Activated naive CD8-positive, alpha-beta T cell (primary cell): ENCODE measurements at regions not wholly inside any gene's neighbourhood (a gene's known extent, or its start where the extent isn't known, plus 50 kb on each side); places are given as distances from the start of the nearest gene placed in this dataset.

Source experiments
- H3K27ac Mint-ChIP-seq: one replicate; pipeline ENCODE4 v1.8.0; 2021; ENCODE audit warnings: mixed read lengths
- H3K27me3 Mint-ChIP-seq: one replicate; pipeline ENCODE4 v1.8.0; 2021; ENCODE audit warnings: mixed read lengths
- H3K36me3 Mint-ChIP-seq: one replicate; pipeline ENCODE4 v1.8.0; 2021; ENCODE audit warnings: mixed read lengths
- H3K4me1 Mint-ChIP-seq: one replicate; pipeline ENCODE4 v1.8.0; 2021; ENCODE audit warnings: low read depth, mixed read lengths
- H3K4me3 Mint-ChIP-seq: one replicate; pipeline ENCODE4 v1.8.0; 2021; ENCODE audit warnings: mild to moderate bottlenecking, mixed read lengths
- H3K9me3 Mint-ChIP-seq: one replicate; pipeline ENCODE4 v1.8.0; 2021; ENCODE audit warnings: low read depth, mixed read lengths

- Mint-ChIP-seq H3K4me3 (no peak overlapping the region), H3K4me1 (peaks cover 21% of the 10 kb centered on the region), H3K36me3 (no peaks in the 10 kb centered on the region), H3K9me3 (no peaks in the 10 kb centered on the region), H3K27me3 (no peaks in the 10 kb centered on the region), H3K27ac (no peak overlapping the region)
Observed at GRCh38 chr21:15423676-15424445, 305.9 kb upstream of the USP25 start.

GRCh38 chr21:15425049-15425448, 304.7 kb upstream of the USP25 start:
- Mint-ChIP-seq H3K4me3 (no peak overlapping the region), H3K9me3 (no peaks in the 10 kb centered on the region), H3K27ac (no peak overlapping the region), H3K27me3 (no peaks in the 10 kb centered on the region), H3K36me3 (no peaks in the 10 kb centered on the region), H3K4me1 (peaks cover 21% of the 10 kb centered on the region)

- Mint-ChIP-seq H3K36me3 (no peaks in the 10 kb centered on the region), H3K27ac (no peak overlapping the region), H3K9me3 (no peaks in the 10 kb centered on the region), H3K4me3 (no peak overlapping the region), H3K27me3 (no peaks in the 10 kb centered on the region), H3K4me1 (peaks cover 7% of the 10 kb centered on the region)
Observed at GRCh38 chr21:15430023-15430422, 299.8 kb upstream of the USP25 start.

GRCh38 chr21:15430577-15430976, 299.2 kb upstream of the USP25 start:
- Mint-ChIP-seq H3K4me3 (no peak overlapping the region), H3K36me3 (no peaks in the 10 kb centered on the region), H3K4me1 (peaks cover 2% of the 10 kb centered on the region), H3K27ac (no peak overlapping the region), H3K27me3 (no peaks in the 10 kb centered on the region), H3K9me3 (no peaks in the 10 kb centered on the region)

- Mint-ChIP-seq H3K27ac (no peak overlapping the region), H3K4me3 (no peak overlapping the region), H3K36me3 (no peaks in the 10 kb centered on the region), H3K27me3 (no peaks in the 10 kb centered on the region), H3K9me3 (no peaks in the 10 kb centered on the region), H3K4me1 (no peaks in the 10 kb centered on the region)
Observed at GRCh38 chr21:15431053-15431452, 298.7 kb upstream of the USP25 start.

DNA sequence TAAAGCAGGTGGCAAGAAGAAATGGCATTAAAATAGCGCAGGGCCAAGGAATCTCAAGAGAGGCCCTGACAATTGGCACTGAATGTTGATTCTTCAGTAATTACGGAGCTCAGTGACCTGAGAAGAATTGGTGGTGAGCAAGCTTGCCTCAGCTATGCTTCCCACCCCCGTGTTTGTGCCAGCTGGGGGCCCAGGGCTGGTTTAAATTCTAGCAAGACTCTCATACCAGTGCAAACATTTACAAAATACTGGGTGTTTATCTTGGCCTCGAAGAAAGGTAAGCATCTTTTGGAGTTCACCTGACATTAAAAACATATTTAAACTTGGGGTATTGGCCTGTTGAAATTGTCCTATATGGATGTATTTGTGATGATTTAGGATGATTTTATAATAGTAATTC, 296.7 kb upstream of the USP25 start:
- no peaks in the 10 kb centered on the region for H3K27me3 Mint-ChIP-seq
- H3K36me3 Mint-ChIP-seq, result no peaks in the 10 kb centered on the region
- peaks cover 2% of the 10 kb centered on the region for H3K4me1 Mint-ChIP-seq
- no peak overlapping the region for H3K4me3 Mint-ChIP-seq
- no peaks in the 10 kb centered on the region for H3K9me3 Mint-ChIP-seq
- no peak overlapping the region for H3K27ac Mint-ChIP-seq

DNA sequence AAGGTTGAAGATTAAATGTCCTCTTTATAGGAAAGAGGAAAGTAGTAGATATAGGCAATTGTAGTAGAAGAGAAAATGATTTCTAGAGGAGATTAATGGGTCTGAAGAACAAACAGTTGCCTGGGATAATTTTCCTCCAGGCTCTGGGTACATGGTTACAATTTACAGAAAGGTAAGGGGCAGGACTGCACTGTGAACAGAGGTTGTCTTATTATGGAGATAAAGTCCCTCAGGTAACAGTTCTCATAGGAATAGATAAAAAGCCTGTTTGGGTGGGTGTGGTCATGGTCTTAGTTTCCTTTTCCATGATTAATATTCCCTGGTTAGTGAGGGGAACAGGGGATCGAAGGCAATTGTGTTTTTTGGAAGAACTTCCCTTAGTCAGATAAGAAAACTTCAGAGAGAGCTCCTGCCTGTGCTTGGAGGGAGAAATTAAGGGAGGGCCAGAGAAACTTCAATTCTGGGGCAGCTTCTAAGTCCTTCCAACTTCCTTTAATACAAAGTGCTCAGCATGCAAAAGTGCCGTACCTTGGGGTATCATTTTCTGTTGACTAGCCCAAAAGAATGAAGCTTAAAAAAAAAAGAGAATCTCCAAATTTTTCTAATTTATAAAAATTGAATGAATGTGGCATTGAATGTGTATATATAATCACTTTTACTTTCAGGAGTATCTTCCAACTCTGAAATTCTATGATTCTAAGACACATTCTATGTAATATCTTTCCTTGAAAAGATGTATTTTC, 295.4 kb upstream of the USP25 start:
- Mint-ChIP-seq H3K27ac (no peak overlapping the region), H3K4me3 (no peak overlapping the region), H3K4me1 (peaks cover 5% of the 10 kb centered on the region), H3K27me3 (no peaks in the 10 kb centered on the region), H3K9me3 (no peaks in the 10 kb centered on the region), H3K36me3 (no peaks in the 10 kb centered on the region)

GRCh38 chr21:15436031-15436430, 293.8 kb upstream of the USP25 start:
- Mint-ChIP-seq H3K27ac (no peak overlapping the region), H3K36me3 (no peaks in the 10 kb centered on the region), H3K9me3 (no peaks in the 10 kb centered on the region), H3K4me1 (peaks cover 8% of the 10 kb centered on the region), H3K27me3 (no peaks in the 10 kb centered on the region), H3K4me3 (no peak overlapping the region)

DNA sequence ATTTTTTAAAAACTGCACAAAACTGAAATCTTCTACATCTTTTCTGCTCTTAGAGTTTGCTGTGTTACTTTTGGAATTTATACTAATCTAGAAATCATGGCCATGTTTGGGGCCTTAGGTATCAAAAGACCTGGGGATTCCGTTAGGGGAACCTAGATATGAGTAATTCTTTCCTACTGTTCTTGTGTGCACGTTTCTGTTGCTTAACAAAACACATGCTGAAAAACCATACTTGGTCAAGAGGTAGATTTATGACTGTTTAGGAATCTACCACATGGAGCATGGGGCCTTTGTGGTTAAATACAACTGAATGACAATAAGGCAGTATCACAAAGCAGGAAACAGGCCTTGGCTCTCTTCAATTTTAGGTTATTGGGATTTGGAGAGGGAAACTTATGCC, 291.9 kb upstream of the USP25 start:
- no peaks in the 10 kb centered on the region for H3K27me3 Mint-ChIP-seq
- no peak overlapping the region for H3K27ac Mint-ChIP-seq
- H3K9me3 Mint-ChIP-seq, result no peaks in the 10 kb centered on the region
- no peak overlapping the region for H3K4me3 Mint-ChIP-seq
- H3K4me1 Mint-ChIP-seq, result peaks cover 9% of the 10 kb centered on the region
- no peaks in the 10 kb centered on the region for H3K36me3 Mint-ChIP-seq

DNA sequence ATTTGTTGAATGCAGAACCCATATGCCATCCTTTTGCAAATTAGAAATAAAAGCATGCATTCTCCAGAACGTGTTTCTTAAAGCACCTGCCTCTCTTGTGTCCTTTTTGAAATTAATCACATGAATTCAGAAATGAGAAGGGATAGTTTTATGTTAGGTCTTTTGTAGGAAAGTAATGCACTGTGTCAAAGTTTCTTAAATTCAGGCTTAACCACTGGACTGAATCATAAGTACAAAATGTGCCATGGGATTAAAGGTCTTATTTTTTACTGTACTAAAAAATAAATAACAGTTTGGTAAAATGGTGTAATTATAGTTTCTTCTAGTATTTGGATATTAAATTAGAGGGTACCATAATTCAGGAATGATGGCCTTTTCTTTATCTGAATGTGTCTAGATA, 290.1 kb upstream of the USP25 start:
- H3K27me3 Mint-ChIP-seq, result no peaks in the 10 kb centered on the region
- H3K4me1 Mint-ChIP-seq, result peaks cover 9% of the 10 kb centered on the region
- H3K27ac Mint-ChIP-seq, result no peak overlapping the region
- H3K9me3 Mint-ChIP-seq, result no peaks in the 10 kb centered on the region
- H3K36me3 Mint-ChIP-seq, result no peaks in the 10 kb centered on the region
- H3K4me3 Mint-ChIP-seq, result no peak overlapping the region

DNA sequence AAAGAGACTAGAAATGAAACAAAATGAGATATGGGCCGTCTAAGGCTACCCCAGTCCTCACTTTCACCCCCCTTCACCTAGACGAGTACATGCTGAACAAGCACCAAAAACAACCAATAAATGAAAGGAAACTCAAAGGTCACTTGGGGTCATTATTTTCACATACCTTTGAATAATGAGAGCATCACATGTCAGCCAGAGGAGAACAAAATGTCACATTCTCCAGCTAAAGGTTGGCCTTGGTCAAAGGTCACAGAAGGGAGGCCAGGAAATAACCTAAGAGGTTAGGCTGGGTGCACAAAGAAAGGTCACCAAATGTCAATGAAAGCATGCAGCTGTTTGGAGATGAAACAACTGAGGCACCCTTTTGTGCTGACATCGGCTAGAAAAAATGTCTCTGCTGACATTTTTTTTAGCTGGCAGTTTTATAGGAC, 288.7 kb upstream of the USP25 start:
- no peaks in the 10 kb centered on the region for H3K27me3 Mint-ChIP-seq
- H3K4me1 Mint-ChIP-seq, result peaks cover 9% of the 10 kb centered on the region
- no peak overlapping the region for H3K27ac Mint-ChIP-seq
- no peak overlapping the region for H3K4me3 Mint-ChIP-seq
- no peaks in the 10 kb centered on the region for H3K9me3 Mint-ChIP-seq
- peaks cover 2% of the 10 kb centered on the region for H3K36me3 Mint-ChIP-seq

DNA sequence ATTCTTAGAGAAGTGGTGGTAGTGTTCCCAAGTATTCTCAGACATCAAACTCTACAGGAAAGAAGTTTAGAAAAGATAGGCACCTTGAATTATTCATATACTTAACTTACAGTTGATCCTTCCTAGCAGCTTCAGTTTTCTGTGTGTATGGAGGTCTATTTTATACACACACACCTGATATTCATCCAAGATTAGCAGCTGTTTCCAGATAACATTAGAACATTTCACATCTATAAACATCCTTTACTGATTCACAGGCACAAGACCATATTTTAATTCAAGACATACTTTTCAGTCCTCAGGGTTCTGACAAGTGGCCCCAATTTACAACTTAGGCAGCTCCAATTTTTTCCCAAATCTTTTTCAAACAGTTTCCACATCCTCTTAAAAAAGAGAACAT, 287.8 kb upstream of the USP25 start:
- H3K9me3 Mint-ChIP-seq, result no peaks in the 10 kb centered on the region
- no peak overlapping the region for H3K27ac Mint-ChIP-seq
- no peak overlapping the region for H3K4me3 Mint-ChIP-seq
- H3K36me3 Mint-ChIP-seq, result peaks cover 2% of the 10 kb centered on the region
- H3K27me3 Mint-ChIP-seq, result no peaks in the 10 kb centered on the region
- peaks cover 9% of the 10 kb centered on the region for H3K4me1 Mint-ChIP-seq

DNA sequence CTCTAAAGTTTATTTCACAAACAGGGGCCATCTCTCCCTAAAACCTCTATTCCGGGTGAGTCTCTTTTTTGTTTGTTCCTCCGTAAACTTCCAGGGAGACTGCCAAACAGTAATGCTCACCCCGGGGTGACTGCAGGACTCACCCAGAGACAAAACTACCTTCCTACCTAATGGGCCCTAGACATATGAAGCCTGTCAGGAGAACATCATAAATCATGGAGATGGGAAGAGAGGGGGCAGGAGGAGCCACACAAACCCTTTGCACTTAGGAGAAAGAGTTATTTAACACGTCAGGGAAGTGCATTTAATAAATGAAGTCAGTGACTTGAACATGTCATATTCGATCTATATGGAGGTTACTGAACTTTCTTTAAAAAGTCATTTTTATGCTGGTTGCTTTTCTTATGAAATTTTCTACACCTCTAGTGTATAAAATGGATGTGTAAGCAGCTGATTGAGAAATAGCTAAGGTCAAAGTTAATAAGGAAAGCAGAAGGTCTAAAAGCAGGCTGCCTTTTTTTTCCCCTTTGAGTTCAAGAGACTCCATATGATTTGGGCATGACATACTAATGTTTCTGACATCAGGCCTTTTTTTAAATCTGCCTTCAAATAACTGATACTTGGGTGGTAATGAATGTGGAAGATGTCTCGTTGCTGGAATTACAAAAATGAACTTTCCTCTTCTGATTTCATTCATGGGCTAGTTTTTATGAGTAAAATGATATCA, 286.9 kb upstream of the USP25 start:
- Mint-ChIP-seq H3K9me3 (no peaks in the 10 kb centered on the region), H3K4me1 (peaks cover 9% of the 10 kb centered on the region), H3K36me3 (peaks cover 5% of the 10 kb centered on the region), H3K27ac (no peak overlapping the region), H3K27me3 (no peaks in the 10 kb centered on the region), H3K4me3 (no peak overlapping the region)

- Mint-ChIP-seq H3K27ac (no peak overlapping the region), H3K9me3 (peaks cover 6% of the 10 kb centered on the region), H3K4me3 (no peak overlapping the region), H3K4me1 (peaks cover 5% of the 10 kb centered on the region), H3K27me3 (no peaks in the 10 kb centered on the region), H3K36me3 (peaks cover 7% of the 10 kb centered on the region)
Observed at GRCh38 chr21:15443740-15444117, 286.1 kb upstream of the USP25 start.
